Body of pancreas (tissue), 4 donors: ENCODE measurements at regions not wholly inside any gene's neighbourhood (a gene's known extent, or its start where the extent isn't known, plus 50 kb on each side); places are given as distances from the start of the nearest gene placed in this dataset.

Experiments
- ATAC-seq: fragments of 150-250 bp; one replicate; pipeline ENCODE4 v1.9.1; 2016
- DNase-seq, 4 donors: peaks; one replicate each; pipeline ENCODE4 v3.0.0-alpha.2; 2019
- H3K27ac ChIP-seq, 4 donors: fragments of 200-600 bp; sonication (generic); 1 replicate in 3 of 4; 2 replicates in 1 of 4; pipeline versions ENCODE4 v1.5.1 to v1.6.1; 2016 to 2019; ENCODE audit warnings: mild to moderate bottlenecking in 1 of 4, mixed read lengths in 1 of 4, moderate library complexity in 1 of 4
- H3K27me3 ChIP-seq, 2 donors: fragments of 200-600 bp; sonication (generic); one replicate each; pipeline ENCODE4 v1.6.0; 2016; ENCODE audit warnings: mild to moderate bottlenecking in 1 of 2
- H3K36me3 ChIP-seq, 2 donors: fragments of 200-600 bp; sonication (generic); replicated peaks in 1 of 2; 2 replicates each; pipeline ENCODE4 v1.5.1; 2016; ENCODE audit warnings: low read depth in 2 of 2; ENCODE audit not compliant: insufficient read depth in 1 of 2
- H3K4me1 ChIP-seq: fragments of 200-600 bp; sonication (generic); one replicate; pipeline ENCODE4 v1.6.0; 2016
- H3K4me3 ChIP-seq, 2 donors: fragments of 200-600 bp; sonication (generic); 1 replicate in 1 of 2; 2 replicates in 1 of 2; pipeline ENCODE4 v1.5.1; 2016 to 2019
- H3K9me3 ChIP-seq, 3 donors: fragments of 200-600 bp; sonication (generic); 1 replicate in 2 of 3; 2 replicates in 1 of 3; pipeline ENCODE4 v1.5.1; 2016
- POLR2A ChIP-seq, 3 donors: fragments of 450-650 bp; IDR thresholded peaks; one replicate each; pipeline ENCODE4 v1.6.1; 2016; ENCODE audit warnings: antibody characterized with exemption in 3 of 3, mild to moderate bottlenecking in 2 of 3
- WGBS, 2 donors: methylation state at CpG; one replicate each; pipeline ENCODE4 v1.1.5; 2017; 5-methylcytosine and 5-hydroxymethylcytosine counted together
- intact Hi-C: fragments of 100-400 bp; cut with DNase I; formaldehyde crosslinking; loops from one replicate; pipeline ENCODE4 v1.15.1; 2023
- TF ChIP-seq, protein P1 (sequence below), 7 experiments: fragments of 450-650 bp in 4 of 7; fragments of 200-600 bp in 3 of 7; sonication (generic) in 3 of 7; IDR thresholded peaks; one replicate each; pipeline ENCODE4 v1.5.1; 2016 to 2019; ENCODE audit warnings: antibody characterized with exemption in 7 of 7

- TF ChIP-seq POLR2A (IDR thresholded peaks at IDR 0.05), result no peak
- TF ChIP-seq, protein P1, sequence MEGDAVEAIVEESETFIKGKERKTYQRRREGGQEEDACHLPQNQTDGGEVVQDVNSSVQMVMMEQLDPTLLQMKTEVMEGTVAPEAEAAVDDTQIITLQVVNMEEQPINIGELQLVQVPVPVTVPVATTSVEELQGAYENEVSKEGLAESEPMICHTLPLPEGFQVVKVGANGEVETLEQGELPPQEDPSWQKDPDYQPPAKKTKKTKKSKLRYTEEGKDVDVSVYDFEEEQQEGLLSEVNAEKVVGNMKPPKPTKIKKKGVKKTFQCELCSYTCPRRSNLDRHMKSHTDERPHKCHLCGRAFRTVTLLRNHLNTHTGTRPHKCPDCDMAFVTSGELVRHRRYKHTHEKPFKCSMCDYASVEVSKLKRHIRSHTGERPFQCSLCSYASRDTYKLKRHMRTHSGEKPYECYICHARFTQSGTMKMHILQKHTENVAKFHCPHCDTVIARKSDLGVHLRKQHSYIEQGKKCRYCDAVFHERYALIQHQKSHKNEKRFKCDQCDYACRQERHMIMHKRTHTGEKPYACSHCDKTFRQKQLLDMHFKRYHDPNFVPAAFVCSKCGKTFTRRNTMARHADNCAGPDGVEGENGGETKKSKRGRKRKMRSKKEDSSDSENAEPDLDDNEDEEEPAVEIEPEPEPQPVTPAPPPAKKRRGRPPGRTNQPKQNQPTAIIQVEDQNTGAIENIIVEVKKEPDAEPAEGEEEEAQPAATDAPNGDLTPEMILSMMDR (IDR thresholded peaks at IDR 0.05), result no peak
- Histone ChIP-seq H3K4me1 (no peaks in the 10 kb centered on the region), H3K9me3 (no peaks in the 10 kb centered on the region), H3K36me3 (no peaks in the 10 kb centered on the region), H3K27me3 (no peaks in the 10 kb centered on the region), H3K27ac (no peak overlapping the region), H3K4me3 (no peak overlapping the region)
- intact Hi-C loops, result no loop called here
- ATAC-seq (no peak), DNase-seq (no peak)
- WGBS, 2 donors, result 37 to 41% methylated on average over 4 of the region's 4 CpGs
Measured at GRCh38 chr2:175755656-175756386, 246.2 kb downstream of the LNPK start.

GRCh38 chr2:175755169-175755568 lies 246.9 kb downstream of the LNPK start:
- Histone ChIP-seq H3K36me3 (no peaks in the 10 kb centered on the region), H3K9me3 (no peaks in the 10 kb centered on the region), H3K4me1 (no peaks in the 10 kb centered on the region), H3K4me3 (no peak overlapping the region), H3K27me3 (no peaks in the 10 kb centered on the region), H3K27ac (no peak overlapping the region)
- ATAC-seq (no peak), DNase-seq (no peak)
- no peak for TF ChIP-seq POLR2A (IDR thresholded peaks at IDR 0.05)
- TF ChIP-seq, protein P1 (IDR thresholded peaks at IDR 0.05), result no peak
- intact Hi-C loops, result no loop called here

GRCh38 chr2:175750195-175750594 lies 251.9 kb downstream of the LNPK start:
- ATAC-seq (no peak), DNase-seq (no peak)
- H3K4me1 ChIP-seq, result no peaks in the 10 kb centered on the region
- no peaks in the 10 kb centered on the region for H3K9me3 ChIP-seq
- H3K36me3 ChIP-seq, result no peaks in the 10 kb centered on the region
- intact Hi-C loops, result no loop called here
- no peaks in the 10 kb centered on the region for H3K27me3 ChIP-seq
- no peak overlapping the region for H3K4me3 ChIP-seq
- H3K27ac ChIP-seq, result no peak overlapping the region
- WGBS, 2 donors, result 29 to 38% methylated on average over 4 of the region's 4 CpGs
- no peak for TF ChIP-seq POLR2A (IDR thresholded peaks at IDR 0.05)
- TF ChIP-seq, protein P1 (IDR thresholded peaks at IDR 0.05), result no peak

- Histone ChIP-seq H3K27ac (no peak overlapping the region), H3K9me3 (no peaks in the 10 kb centered on the region), H3K4me3 (no peak overlapping the region), H3K4me1 (no peaks in the 10 kb centered on the region), H3K27me3 (no peaks in the 10 kb centered on the region), H3K36me3 (no peaks in the 10 kb centered on the region)
- ATAC-seq (no peak), DNase-seq (no peak)
- WGBS, 2 donors, result 7 to 42% methylated on average over 1 of the region's 1 CpG
- TF ChIP-seq, protein P1 (IDR thresholded peaks at IDR 0.05), result no peak
- TF ChIP-seq POLR2A (IDR thresholded peaks at IDR 0.05), result no peak
- intact Hi-C loops, result no loop called here
Measured at GRCh38 chr2:175745911-175746310, 256.2 kb downstream of the LNPK start.

- no peak overlapping the region for H3K27ac ChIP-seq
- TF ChIP-seq, protein P1 (IDR thresholded peaks at IDR 0.05), result no peak
- TF ChIP-seq POLR2A (IDR thresholded peaks at IDR 0.05), result no peak
- no peaks in the 10 kb centered on the region for H3K27me3 ChIP-seq
- ATAC-seq, result no peak
- 26 to 36% methylated on average over 8 of the region's 8 CpGs for WGBS, 2 donors
- intact Hi-C loops, result no loop called here
- H3K9me3 ChIP-seq, result no peaks in the 10 kb centered on the region
- H3K4me3 ChIP-seq, result no peak overlapping the region
- DNase-seq, result no peak
- no peaks in the 10 kb centered on the region for H3K4me1 ChIP-seq
- H3K36me3 ChIP-seq, result no peaks in the 10 kb centered on the region
Measured at GRCh38 chr2:175744000-175744399, 258.1 kb downstream of the LNPK start.
